ENCODE measurements at regions not wholly inside any gene's neighbourhood (a gene's known extent, or its start where the extent isn't known, plus 50 kb on each side); places are given as distances from the start of the nearest gene placed in this dataset.
"Not testable (repeated sequence)": the region's sequence is repeated elsewhere in the genome, so short reads cannot be mapped to it uniquely, and the experiment has no call there.

- H3K4me3 Mint-ChIP-seq: no peak overlapping the region
- no peak for DNase-seq
- H3K27ac Mint-ChIP-seq: no peak overlapping the region
- no peaks in the 10 kb centered on the region for H3K4me1 Mint-ChIP-seq
- H3K27me3 Mint-ChIP-seq: no peaks in the 10 kb centered on the region
- H3K36me3 Mint-ChIP-seq (ENCODE audit: low read depth): no peaks in the 10 kb centered on the region
- no peak for ATAC-seq
- no peaks in the 10 kb centered on the region for H3K9me3 ChIP-seq (ENCODE audit: control insufficient read depth, low read length, poor library complexity, severe bottlenecking)
These were observed 325.8 kb downstream of the ABCC12 start for GRCh38 chr16:47829850-47830600.

GRCh38 chr16:47826070-47826469, 329.7 kb downstream of the ABCC12 start:
- Mint-ChIP-seq H3K27me3 (no peaks in the 10 kb centered on the region), H3K4me3 (no peak overlapping the region), H3K36me3 (ENCODE audit: low read depth) (no peaks in the 10 kb centered on the region), H3K27ac (no peak overlapping the region), H3K4me1 (no peaks in the 10 kb centered on the region)
- no peaks in the 10 kb centered on the region for H3K9me3 ChIP-seq (ENCODE audit: control insufficient read depth, low read length, poor library complexity, severe bottlenecking)
- ATAC-seq (no peak), DNase-seq (no peak)

DNA sequence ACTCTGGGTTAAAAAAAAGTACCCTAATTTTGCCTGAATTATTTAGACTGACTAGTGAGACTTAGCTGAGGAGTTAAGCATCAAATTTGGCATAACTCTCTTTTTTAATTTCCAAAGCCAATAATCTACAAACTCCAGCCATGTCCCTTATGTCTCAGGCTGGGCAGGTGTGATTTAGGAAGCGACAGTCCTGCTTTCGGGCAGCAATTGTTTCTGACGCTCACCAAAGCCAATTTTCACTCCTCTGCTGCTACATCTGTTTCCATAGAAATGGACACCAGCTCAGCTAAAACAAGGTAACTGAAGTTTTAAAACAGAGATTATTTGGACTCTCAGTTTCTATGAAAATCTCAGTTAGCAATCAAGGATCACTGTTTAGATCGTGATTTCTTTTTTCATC, 338.7 kb downstream of the ABCC12 start:
- no peak overlapping the region for H3K27ac Mint-ChIP-seq
- H3K4me1 Mint-ChIP-seq: no peaks in the 10 kb centered on the region
- H3K36me3 Mint-ChIP-seq (ENCODE audit: low read depth): no peaks in the 10 kb centered on the region
- DNase-seq: no peak
- no peak for ATAC-seq
- no peak overlapping the region for H3K4me3 Mint-ChIP-seq
- H3K9me3 ChIP-seq (ENCODE audit: control insufficient read depth, low read length, poor library complexity, severe bottlenecking): no peaks in the 10 kb centered on the region
- H3K27me3 Mint-ChIP-seq: peaks cover 9% of the 10 kb centered on the region

DNA sequence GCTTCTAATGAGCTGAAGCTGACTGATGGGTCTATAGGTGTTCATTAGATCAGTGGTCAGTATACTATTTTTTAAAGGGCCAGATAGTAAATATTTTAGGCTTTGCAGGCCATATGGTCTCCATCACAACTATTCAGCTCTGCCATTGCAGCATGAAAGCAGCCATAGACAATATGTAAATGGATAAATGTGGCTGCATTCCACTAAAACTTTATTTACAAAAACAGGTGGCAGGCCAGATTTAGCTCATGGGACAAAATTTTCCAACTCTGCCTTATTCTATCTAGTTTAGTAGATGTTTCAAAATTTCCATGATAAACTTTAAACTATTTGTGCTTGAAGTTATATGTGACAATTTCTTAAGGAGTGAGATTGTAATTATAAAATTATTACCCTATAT, 339.3 kb downstream of the ABCC12 start:
- Mint-ChIP-seq H3K4me1 (no peaks in the 10 kb centered on the region), H3K27ac (no peak overlapping the region), H3K27me3 (peaks cover 9% of the 10 kb centered on the region), H3K36me3 (ENCODE audit: low read depth) (no peaks in the 10 kb centered on the region), H3K4me3 (no peak overlapping the region)
- DNase-seq (no peak), ATAC-seq (no peak)
- H3K9me3 ChIP-seq (ENCODE audit: control insufficient read depth, low read length, poor library complexity, severe bottlenecking): no peaks in the 10 kb centered on the region

- H3K27me3 Mint-ChIP-seq: peaks cover 6% of the 10 kb centered on the region
- no peak overlapping the region for H3K4me3 Mint-ChIP-seq
- H3K27ac Mint-ChIP-seq: no peak overlapping the region
- no peaks in the 10 kb centered on the region for H3K4me1 Mint-ChIP-seq
- ATAC-seq (no peak), DNase-seq (no peak)
- no peaks in the 10 kb centered on the region for H3K36me3 Mint-ChIP-seq (ENCODE audit: low read depth)
- H3K9me3 ChIP-seq (ENCODE audit: control insufficient read depth, low read length, poor library complexity, severe bottlenecking): no peaks in the 10 kb centered on the region
These were observed 340.1 kb downstream of the ABCC12 start for GRCh38 chr16:47815655-47816054.

- H3K9me3 ChIP-seq (ENCODE audit: control insufficient read depth, low read length, poor library complexity, severe bottlenecking); H3K27ac Mint-ChIP-seq; H3K4me3 Mint-ChIP-seq; H3K27me3 Mint-ChIP-seq; DNase-seq; ATAC-seq; H3K4me1 Mint-ChIP-seq; H3K36me3 Mint-ChIP-seq (ENCODE audit: low read depth): not testable (repeated sequence)
These were observed 344.0 kb downstream of the ABCC12 start for GRCh38 chr16:47811758-47812157.

- no peaks in the 10 kb centered on the region for H3K4me1 Mint-ChIP-seq
- no peak overlapping the region for H3K27ac Mint-ChIP-seq
- ATAC-seq: no peak
- no peaks in the 10 kb centered on the region for H3K27me3 Mint-ChIP-seq
- no peaks in the 10 kb centered on the region for H3K9me3 ChIP-seq (ENCODE audit: control insufficient read depth, low read length, poor library complexity, severe bottlenecking)
- DNase-seq: no peak
- H3K4me3 Mint-ChIP-seq: no peak overlapping the region
- no peaks in the 10 kb centered on the region for H3K36me3 Mint-ChIP-seq (ENCODE audit: low read depth)
These were observed 345.2 kb downstream of the PHKB start for GRCh38 chr16:47806309-47806847.

DNA sequence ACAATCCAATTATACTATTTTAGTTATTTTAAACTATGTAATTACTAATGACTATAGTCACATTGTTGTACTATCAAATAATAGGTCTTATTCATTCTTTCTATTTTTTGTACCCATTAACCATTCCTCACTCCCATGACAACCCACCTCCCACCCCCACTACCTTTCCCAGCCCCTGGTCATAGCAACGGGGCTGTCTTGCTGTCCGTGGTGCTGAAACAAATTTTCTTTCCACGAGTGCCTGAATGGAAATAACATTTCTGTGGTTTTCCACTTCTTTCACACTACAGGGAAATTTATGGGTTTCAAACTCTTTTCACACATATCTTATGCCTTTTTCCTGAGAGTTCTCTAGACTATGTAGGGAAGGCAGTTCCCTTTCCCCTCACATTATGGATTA, 326.6 kb downstream of the PHKB start:
- DNase-seq (no peak), ATAC-seq (no peak)
- no peak overlapping the region for H3K27ac Mint-ChIP-seq
- no peaks in the 10 kb centered on the region for H3K4me1 Mint-ChIP-seq
- H3K27me3 Mint-ChIP-seq: no peaks in the 10 kb centered on the region
- H3K9me3 ChIP-seq (ENCODE audit: control insufficient read depth, low read length, poor library complexity, severe bottlenecking): peaks cover 5% of the 10 kb centered on the region
- no peak overlapping the region for H3K4me3 Mint-ChIP-seq
- no peaks in the 10 kb centered on the region for H3K36me3 Mint-ChIP-seq (ENCODE audit: low read depth)

DNA sequence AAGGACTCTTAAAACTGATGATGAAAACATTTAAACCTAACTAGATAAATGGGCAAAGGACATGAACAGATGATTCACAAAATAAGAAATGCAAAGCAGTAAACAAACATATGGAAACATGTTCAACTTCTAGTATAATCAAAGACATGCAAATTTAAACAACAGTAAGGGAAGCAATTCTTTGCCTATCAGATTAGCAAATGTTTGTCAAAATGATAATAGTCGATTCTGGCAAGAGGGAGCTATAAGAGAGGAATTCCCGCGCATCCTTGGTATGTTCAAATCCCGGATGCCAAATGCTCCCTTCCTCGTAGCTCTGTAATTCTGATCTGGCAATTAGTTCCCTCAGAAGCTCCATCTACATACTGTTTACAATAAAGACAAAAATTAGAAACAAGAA, 320.5 kb downstream of the PHKB start:
- Mint-ChIP-seq H3K4me3 (no peak overlapping the region), H3K27ac (no peak overlapping the region), H3K4me1 (peaks cover 10% of the 10 kb centered on the region), H3K36me3 (ENCODE audit: low read depth) (no peaks in the 10 kb centered on the region), H3K27me3 (no peaks in the 10 kb centered on the region)
- no peak for DNase-seq
- H3K9me3 ChIP-seq (ENCODE audit: control insufficient read depth, low read length, poor library complexity, severe bottlenecking): no peaks in the 10 kb centered on the region
- ATAC-seq: no peak

GRCh38 chr16:47780213-47780875, 319.2 kb downstream of the PHKB start:
- Mint-ChIP-seq H3K4me3 (no peak overlapping the region), H3K36me3 (ENCODE audit: low read depth) (no peaks in the 10 kb centered on the region), H3K27me3 (no peaks in the 10 kb centered on the region), H3K27ac (peak overlapping the region; percentile 90), H3K4me1 (peaks cover 10% of the 10 kb centered on the region)
- DNase-seq: no peak
- no peaks in the 10 kb centered on the region for H3K9me3 ChIP-seq (ENCODE audit: control insufficient read depth, low read length, poor library complexity, severe bottlenecking)
- no peak for ATAC-seq

GRCh38 chr16:47779201-47780016, 318.3 kb downstream of the PHKB start:
- peaks cover 10% of the 10 kb centered on the region for H3K4me1 Mint-ChIP-seq
- no peaks in the 10 kb centered on the region for H3K36me3 Mint-ChIP-seq (ENCODE audit: low read depth)
- H3K27me3 Mint-ChIP-seq: no peaks in the 10 kb centered on the region
- DNase-seq (no peak), ATAC-seq (peak; percentile 54)
- no peaks in the 10 kb centered on the region for H3K9me3 ChIP-seq (ENCODE audit: control insufficient read depth, low read length, poor library complexity, severe bottlenecking)
- H3K27ac Mint-ChIP-seq: peak overlapping the region; percentile 90
- peak overlapping the region; percentile 90 for H3K4me3 Mint-ChIP-seq

GRCh38 chr16:47778106-47778801, 317.1 kb downstream of the PHKB start:
- Mint-ChIP-seq H3K36me3 (ENCODE audit: low read depth) (no peaks in the 10 kb centered on the region), H3K4me3 (no peak overlapping the region), H3K27me3 (no peaks in the 10 kb centered on the region), H3K27ac (no peak overlapping the region), H3K4me1 (peaks cover 10% of the 10 kb centered on the region)
- no peak for ATAC-seq
- no peaks in the 10 kb centered on the region for H3K9me3 ChIP-seq (ENCODE audit: control insufficient read depth, low read length, poor library complexity, severe bottlenecking)
- DNase-seq: no peak

- Mint-ChIP-seq H3K27me3 (no peaks in the 10 kb centered on the region), H3K4me3 (no peak overlapping the region), H3K4me1 (peaks cover 10% of the 10 kb centered on the region), H3K27ac (no peak overlapping the region), H3K36me3 (ENCODE audit: low read depth) (no peaks in the 10 kb centered on the region)
- no peaks in the 10 kb centered on the region for H3K9me3 ChIP-seq (ENCODE audit: control insufficient read depth, low read length, poor library complexity, severe bottlenecking)
- DNase-seq (no peak), ATAC-seq (no peak)
These were observed 316.1 kb downstream of the PHKB start for GRCh38 chr16:47777220-47777619.
